GM12891 (cell line): ENCODE measurements at regions not wholly inside any gene's neighbourhood (a gene's known extent, or its start where the extent isn't known, plus 50 kb on each side); places are given as distances from the start of the nearest gene placed in this dataset.

Experiments
- POLR2A ChIP-seq: IDR thresholded peaks from 2 replicates; pipeline ENCODE4 v1.6.1; 2011; ENCODE audit warnings: low read depth, low read length, control low read depth
- SPI1 ChIP-seq: IDR thresholded peaks from 2 replicates; pipeline ENCODE4 v1.6.1; 2011; ENCODE audit warnings: low read depth, low read length, control low read depth

DNA sequence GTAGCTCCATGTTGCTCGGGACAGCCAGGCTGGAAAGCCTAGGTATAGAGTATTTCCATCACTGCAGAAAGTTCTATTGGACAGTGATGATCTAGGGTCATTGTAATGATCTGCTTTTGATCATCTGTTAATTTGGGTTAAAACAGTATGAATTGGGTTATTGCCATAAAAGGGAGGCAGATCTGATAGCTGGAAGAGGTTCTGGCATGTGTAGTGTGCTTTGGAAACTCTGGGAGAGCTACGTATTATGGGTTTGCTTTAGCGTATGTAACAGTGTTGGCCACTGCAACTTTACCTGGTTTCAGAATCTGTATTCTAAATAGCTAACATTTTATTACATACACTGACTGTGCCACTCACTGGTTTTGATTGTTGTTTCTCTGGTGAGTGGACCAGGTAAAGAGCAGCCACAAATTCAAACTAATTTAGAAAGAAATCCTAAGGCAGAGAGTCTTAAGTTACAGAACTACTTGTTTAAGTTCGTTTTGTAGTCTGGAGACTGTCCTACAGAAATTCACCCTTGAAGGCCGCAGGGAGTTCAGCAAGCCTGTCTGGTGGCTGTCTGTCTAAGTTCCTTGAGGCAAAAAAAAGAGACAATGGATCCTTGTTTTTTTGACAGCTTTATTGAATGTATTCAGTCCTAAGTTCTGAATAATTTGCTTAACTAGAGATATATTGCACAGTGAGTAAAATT is 300.3 kb downstream of the PRL start:
- TF ChIP-seq POLR2A, result no peak
- no peak for TF ChIP-seq SPI1
